ENCODE measurements at regions not wholly inside any gene's neighbourhood (a gene's known extent, or its start where the extent isn't known, plus 50 kb on each side); places are given as distances from the start of the nearest gene placed in this dataset.

DNA sequence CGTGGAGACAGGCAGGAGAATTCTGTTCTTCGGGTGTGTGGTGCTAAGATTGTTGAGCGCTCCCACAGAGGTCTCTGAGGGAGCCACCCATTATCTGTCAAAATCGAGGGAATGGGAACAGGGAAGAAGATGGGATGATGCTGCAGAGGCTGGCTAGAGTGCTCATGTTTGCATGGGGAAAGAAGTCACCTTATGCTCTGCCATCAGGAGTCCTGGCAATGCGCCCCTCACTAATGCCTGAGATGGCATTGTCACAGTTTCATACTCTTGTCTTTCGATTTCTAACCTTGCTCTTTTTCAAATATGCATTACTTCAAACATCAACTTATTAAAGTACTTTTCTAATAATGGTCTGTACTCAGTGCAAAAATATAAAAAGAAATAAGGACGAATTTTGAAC is 463.3 kb upstream of the CELF4 start (continued):
- TF ChIP-seq, protein P1, sequence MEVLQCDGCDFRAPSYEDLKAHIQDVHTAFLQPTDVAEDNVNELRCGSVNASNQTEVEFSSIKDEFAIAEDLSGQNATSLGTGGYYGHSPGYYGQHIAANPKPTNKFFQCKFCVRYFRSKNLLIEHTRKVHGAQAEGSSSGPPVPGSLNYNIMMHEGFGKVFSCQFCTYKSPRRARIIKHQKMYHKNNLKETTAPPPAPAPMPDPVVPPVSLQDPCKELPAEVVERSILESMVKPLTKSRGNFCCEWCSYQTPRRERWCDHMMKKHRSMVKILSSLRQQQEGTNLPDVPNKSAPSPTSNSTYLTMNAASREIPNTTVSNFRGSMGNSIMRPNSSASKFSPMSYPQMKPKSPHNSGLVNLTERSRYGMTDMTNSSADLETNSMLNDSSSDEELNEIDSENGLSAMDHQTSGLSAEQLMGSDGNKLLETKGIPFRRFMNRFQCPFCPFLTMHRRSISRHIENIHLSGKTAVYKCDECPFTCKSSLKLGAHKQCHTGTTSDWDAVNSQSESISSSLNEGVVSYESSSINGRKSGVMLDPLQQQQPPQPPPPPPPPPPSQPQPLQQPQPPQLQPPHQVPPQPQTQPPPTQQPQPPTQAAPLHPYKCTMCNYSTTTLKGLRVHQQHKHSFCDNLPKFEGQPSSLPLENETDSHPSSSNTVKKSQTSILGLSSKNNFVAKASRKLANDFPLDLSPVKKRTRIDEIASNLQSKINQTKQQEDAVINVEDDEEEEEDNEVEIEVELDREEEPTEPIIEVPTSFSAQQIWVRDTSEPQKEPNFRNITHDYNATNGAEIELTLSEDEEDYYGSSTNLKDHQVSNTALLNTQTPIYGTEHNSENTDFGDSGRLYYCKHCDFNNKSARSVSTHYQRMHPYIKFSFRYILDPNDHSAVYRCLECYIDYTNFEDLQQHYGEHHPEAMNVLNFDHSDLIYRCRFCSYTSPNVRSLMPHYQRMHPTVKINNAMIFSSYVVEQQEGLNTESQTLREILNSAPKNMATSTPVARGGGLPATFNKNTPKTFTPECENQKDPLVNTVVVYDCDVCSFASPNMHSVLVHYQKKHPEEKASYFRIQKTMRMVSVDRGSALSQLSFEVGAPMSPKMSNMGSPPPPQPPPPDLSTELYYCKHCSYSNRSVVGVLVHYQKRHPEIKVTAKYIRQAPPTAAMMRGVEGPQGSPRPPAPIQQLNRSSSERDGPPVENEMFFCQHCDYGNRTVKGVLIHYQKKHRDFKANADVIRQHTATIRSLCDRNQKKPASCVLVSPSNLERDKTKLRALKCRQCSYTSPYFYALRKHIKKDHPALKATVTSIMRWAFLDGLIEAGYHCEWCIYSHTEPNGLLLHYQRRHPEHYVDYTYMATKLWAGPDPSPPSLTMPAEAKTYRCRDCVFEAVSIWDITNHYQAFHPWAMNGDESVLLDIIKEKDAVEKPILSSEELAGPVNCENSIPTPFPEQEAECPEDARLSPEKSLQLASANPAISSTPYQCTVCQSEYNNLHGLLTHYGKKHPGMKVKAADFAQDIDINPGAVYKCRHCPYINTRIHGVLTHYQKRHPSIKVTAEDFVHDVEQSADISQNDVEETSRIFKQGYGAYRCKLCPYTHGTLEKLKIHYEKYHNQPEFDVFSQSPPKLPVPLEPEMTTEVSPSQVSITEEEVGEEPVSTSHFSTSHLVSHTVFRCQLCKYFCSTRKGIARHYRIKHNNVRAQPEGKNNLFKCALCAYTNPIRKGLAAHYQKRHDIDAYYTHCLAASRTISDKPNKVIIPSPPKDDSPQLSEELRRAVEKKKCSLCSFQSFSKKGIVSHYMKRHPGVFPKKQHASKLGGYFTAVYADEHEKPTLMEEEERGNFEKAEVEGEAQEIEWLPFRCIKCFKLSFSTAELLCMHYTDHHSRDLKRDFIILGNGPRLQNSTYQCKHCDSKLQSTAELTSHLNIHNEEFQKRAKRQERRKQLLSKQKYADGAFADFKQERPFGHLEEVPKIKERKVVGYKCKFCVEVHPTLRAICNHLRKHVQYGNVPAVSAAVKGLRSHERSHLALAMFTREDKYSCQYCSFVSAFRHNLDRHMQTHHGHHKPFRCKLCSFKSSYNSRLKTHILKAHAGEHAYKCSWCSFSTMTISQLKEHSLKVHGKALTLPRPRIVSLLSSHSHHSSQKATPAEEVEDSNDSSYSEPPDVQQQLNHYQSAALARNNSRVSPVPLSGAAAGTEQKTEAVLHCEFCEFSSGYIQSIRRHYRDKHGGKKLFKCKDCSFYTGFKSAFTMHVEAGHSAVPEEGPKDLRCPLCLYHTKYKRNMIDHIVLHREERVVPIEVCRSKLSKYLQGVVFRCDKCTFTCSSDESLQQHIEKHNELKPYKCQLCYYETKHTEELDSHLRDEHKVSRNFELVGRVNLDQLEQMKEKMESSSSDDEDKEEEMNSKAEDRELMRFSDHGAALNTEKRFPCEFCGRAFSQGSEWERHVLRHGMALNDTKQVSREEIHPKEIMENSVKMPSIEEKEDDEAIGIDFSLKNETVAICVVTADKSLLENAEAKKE (CRISPR knock-in tag; IDR thresholded peaks at IDR 0.05): no peak
- no peak for TF ChIP-seq NANOG (IDR thresholded peaks at IDR 0.05; ENCODE audit: borderline replicate concordance)

DNA sequence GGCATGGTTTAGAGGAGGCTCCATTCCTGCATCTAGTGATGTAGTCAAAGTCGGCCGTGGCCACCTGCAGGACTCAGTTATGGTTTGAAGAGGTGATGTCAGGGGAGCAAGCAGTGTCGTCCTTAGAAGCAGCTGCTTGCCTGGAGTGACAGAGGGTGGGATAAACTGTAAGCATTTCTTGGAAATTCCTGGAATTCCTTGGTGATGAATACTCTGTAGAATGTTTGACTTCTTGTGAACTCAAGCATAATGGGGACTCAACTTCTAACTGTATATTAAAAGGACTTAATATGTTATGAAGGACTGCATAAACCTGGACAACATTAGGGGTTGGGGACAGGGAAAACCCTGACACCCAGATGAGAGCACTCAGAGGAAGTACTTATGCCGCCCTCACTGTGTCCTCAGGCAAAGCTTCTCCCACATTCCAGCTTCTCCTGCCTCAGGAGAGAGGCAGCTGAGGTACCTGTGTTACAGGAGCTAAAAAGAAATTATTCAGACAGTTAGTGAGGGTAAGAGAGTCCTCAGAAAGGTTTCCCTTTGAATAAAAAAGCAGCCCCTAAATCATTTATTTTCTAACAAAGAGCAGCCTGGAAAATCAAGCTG is 459.9 kb upstream of the CELF4 start:
- no peaks in the 10 kb centered on the region for H3F3A ChIP-seq (replicated peaks; ENCODE audit: low read depth)
- ATAC-seq (peak; percentile 75), DNase-seq (ENCODE audit: low spot score) (peak; percentile 63)
- H3K4me3 ChIP-seq: no peak overlapping the region
- 0 out of 2 replicates have a peak, but pooled peaks cover 3% of the 10 kb centered on the region for H3K9me2 ChIP-seq (ENCODE audit: insufficient read depth)
- H3K36me3 ChIP-seq (ENCODE audit: insufficient read depth): no peaks in the 10 kb centered on the region
- peak overlapping the region; percentile 10; the same call in 1 of the 2 replicates for H2AFZ ChIP-seq
- H4K20me1 ChIP-seq (replicated peaks; ENCODE audit: insufficient read depth): no peaks in the 10 kb centered on the region
- no peak for TF ChIP-seq NANOG (IDR thresholded peaks at IDR 0.05; ENCODE audit: borderline replicate concordance)
- Mint-ChIP-seq H3K9me3 (no peaks in the 10 kb centered on the region), H3K27me3 (ENCODE audit: insufficient read depth, low read depth, poor library complexity) (peaks cover 4% of the 10 kb centered on the region), H3K36me3 (ENCODE audit: low read depth) (no peaks in the 10 kb centered on the region), H3K4me1 (peaks cover 2% of the 10 kb centered on the region; the same call in 1 of the 3 replicates), H3K27ac (no peak overlapping the region), H3K4me3 (no peak overlapping the region)
- no peak overlapping the region for H3K27ac ChIP-seq (ENCODE audit: low read depth)
- H3K79me2 ChIP-seq (replicated peaks; ENCODE audit: insufficient read depth): no peaks in the 10 kb centered on the region
- peak overlapping the region; percentile 9; the same call in 1 of the 2 replicates for H3K4me2 ChIP-seq
- H3K27me3 ChIP-seq (ENCODE audit: insufficient read depth): no peaks in the 10 kb centered on the region
- H3K4me1 ChIP-seq (ENCODE audit: insufficient read depth): peaks cover 9% of the 10 kb centered on the region; the same call in 1 of the 2 replicates

DNA sequence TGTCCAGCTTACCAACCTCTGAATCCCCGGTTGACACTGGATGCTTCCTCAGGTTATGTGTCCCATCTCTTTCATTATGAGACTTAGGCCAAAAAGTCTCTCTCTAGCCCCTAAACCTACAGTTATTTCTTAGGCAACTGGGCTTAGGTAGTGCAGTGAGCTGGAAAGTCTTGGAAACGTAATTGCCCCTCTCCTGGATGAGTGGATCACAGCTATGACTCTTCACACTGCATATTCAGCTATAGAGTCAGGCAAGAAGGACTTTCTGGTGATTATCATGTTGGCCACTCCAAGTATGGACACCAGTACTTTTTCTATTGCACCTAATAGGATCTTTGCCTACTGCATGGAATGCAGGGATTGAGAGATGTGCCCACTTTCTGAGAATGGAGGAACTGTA is 458.3 kb upstream of the CELF4 start:
- Mint-ChIP-seq H3K36me3 (ENCODE audit: low read depth) (no peaks in the 10 kb centered on the region), H3K4me3 (no peak overlapping the region), H3K27ac (no peak overlapping the region), H3K27me3 (ENCODE audit: insufficient read depth, low read depth, poor library complexity) (peaks cover 4% of the 10 kb centered on the region), H3K4me1 (peaks cover 9% of the 10 kb centered on the region; the same call in 2 of the 3 replicates), H3K9me3 (no peaks in the 10 kb centered on the region)
- H3K27me3 ChIP-seq (ENCODE audit: insufficient read depth): no peaks in the 10 kb centered on the region
- H3F3A ChIP-seq (replicated peaks; ENCODE audit: low read depth): no peaks in the 10 kb centered on the region
- 0 out of 2 replicates have a peak, but pooled peaks cover 3% of the 10 kb centered on the region for H3K9me2 ChIP-seq (ENCODE audit: insufficient read depth)
- DNase-seq (ENCODE audit: low spot score) (no peak), ATAC-seq (no peak)
- no peak overlapping the region for H3K4me2 ChIP-seq
- H3K4me3 ChIP-seq: no peak overlapping the region
- no peaks in the 10 kb centered on the region for H3K36me3 ChIP-seq (ENCODE audit: insufficient read depth)
- H4K20me1 ChIP-seq (replicated peaks; ENCODE audit: insufficient read depth): no peaks in the 10 kb centered on the region
- no peak overlapping the region for H3K27ac ChIP-seq (ENCODE audit: low read depth)
- H3K79me2 ChIP-seq (replicated peaks; ENCODE audit: insufficient read depth): no peaks in the 10 kb centered on the region
- peak overlapping the region; percentile 7; the same call in 1 of the 2 replicates for H2AFZ ChIP-seq
- peaks cover 17% of the 10 kb centered on the region; the same call in 1 of the 2 replicates for H3K4me1 ChIP-seq (ENCODE audit: insufficient read depth)
- TF ChIP-seq EZH2phosphoT487 (IDR thresholded peaks at IDR 0.05; ENCODE audit: unreplicated experiment) (no peak), NANOG (IDR thresholded peaks at IDR 0.05; ENCODE audit: borderline replicate concordance) (no peak), EZH2 (IDR thresholded peaks at IDR 0.05; ENCODE audit: low read depth, unreplicated experiment) (no peak), POLR2AphosphoS5 (IDR thresholded peaks at IDR 0.05; ENCODE audit: low read depth) (no peak)

Measured in GM23338 (cell line).